GM19455 (cell line): ENCODE measurements at regions not wholly inside any gene's neighbourhood (a gene's known extent, or its start where the extent isn't known, plus 50 kb on each side); places are given as distances from the start of the nearest gene placed in this dataset.
"Not testable (repeated sequence)": the region's sequence is repeated elsewhere in the genome, so short reads cannot be mapped to it uniquely, and the experiment has no call there.

Experiments used
- ATAC-seq: cut with Tn5 transposase; IDR thresholded peaks from one replicate; pipeline ENCODE4 v1.9.1; 2021; ENCODE audit not compliant: unreplicated experiment

DNA sequence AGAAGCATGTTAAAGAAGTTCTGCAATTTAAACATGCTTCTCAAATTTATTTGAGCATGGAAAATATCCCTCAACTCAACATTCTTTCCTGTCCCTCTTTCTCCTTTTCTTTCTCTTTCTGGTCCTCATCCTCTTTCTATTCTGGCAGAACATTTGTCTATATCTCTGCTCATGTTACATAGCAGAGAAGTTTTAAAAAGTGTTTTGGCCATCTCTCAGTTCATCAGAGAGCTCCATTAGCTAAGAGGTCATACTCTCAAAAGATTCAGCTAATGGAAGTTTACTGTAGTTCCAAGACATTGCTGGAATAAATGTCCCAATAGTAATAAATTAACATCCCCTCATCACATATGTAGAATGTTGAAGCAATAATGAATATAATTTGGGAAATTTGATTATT is 53.5 kb downstream of the XCL2 start:
- ATAC-seq: no peak

DNA sequence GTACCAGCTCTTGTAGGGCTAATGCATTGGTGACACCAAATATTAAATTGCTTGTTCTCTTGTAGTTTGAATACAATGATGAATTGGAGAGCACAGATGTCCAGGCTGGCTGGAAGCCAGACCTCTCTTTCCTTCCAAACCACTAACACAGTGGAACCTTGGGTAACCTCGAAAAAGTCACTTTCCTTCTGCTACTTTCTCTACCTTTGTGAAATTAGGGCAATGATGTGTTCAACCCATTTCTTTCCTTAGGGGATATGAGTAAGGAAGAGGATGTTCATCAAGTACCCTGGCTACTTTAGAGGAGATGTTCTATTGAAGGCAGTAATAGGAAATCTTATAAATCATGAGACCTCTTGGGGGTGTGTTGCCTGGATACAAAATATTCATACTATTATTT is 55.7 kb downstream of the XCL2 start:
- no peak for ATAC-seq

DNA sequence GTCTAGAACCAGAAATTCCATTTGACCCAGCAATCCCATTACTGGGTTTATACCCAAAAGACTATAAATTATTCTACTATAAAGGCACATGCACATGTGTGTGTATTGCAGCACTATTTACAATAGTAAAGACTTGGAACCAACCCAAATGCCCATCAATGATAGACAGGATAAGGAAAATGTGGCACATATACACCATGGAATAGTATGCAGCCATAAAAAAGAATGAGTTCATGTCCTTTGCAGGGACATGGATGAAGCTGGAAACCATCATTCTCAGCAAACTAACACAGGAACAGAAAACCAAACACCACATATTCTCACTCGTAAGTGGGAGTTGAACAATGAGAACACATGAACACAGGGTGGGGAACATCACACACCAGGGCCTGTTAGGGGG is 57.0 kb downstream of the XCL2 start:
- ATAC-seq: not testable (repeated sequence)

DNA sequence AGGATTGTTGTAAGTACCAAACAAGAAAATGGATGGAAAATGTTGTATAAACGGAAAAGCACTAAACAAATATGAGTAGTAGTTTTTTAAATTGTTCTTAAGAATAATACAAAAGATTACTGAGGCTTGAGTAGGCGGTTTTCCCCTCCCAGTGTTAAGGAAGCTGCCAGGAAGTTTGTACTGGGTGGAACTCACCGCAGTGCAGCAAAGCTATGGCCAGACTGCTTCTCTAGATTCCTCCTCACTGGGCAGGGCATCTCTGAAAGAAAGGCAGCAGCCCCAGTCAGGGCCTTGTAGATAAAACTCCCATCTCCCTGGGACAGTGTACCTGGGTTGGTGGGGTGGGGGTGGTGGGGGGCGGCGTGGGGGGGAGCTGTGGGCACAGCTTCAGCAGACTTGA is 58.7 kb downstream of the XCL2 start:
- ATAC-seq: no peak

DNA sequence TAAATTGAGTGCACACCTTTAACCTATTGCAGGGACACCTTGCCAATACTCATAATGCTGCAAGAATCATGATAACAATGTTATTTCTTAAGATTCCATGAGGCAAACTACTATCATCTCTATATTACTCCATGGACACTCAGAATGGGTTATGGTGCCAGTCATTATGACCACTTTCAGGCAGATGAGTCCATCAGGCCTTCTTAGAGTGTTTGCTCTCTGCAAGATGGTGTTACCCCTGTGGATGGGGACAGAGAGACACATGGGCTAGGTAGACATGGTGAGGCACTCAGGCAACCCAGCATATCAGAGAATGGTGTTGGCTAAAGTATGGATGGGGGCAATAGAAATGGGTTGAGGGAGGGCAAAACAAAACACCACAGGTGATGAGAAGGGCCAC is 59.7 kb downstream of the XCL2 start:
- no peak for ATAC-seq

DNA sequence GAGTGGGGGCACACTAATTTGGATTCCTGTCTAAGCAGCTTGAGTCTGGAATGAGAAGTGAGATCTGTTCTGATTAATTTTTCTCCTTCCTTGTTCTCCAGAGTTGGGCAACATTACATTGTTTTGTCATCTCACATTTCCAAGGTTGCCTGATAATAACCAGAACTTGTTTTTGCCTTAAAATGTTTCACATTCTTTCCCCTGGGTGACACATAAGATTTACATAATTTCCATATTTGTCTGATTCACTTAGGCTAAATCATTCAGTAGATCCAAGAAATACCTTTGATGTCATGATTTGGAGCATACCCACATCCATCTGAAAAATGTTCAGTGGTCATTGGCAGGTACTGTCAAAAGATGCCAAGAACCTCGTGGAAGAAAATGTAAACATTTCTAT is 60.3 kb downstream of the XCL2 start:
- ATAC-seq: no peak

DNA sequence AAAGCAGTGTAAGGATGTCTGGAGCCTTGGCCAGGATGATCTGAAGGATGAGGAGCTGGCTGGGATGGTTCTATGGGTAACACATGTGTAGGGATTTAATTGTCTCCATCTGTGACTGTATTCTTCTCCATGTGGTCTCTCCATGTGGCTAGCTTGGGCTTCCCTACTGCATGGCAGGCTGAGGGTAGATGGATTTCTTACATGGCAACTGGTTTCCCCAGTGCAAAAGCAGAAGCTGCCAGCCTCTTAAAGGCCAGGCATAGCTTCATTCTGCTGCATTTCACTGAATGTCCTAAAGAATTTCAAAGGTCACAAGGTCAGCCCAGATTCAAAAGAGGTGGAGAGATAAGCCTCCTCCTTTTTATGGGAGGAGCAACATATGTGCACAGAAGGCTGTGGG is 61.7 kb downstream of the XCL2 start:
- ATAC-seq: no peak

DNA sequence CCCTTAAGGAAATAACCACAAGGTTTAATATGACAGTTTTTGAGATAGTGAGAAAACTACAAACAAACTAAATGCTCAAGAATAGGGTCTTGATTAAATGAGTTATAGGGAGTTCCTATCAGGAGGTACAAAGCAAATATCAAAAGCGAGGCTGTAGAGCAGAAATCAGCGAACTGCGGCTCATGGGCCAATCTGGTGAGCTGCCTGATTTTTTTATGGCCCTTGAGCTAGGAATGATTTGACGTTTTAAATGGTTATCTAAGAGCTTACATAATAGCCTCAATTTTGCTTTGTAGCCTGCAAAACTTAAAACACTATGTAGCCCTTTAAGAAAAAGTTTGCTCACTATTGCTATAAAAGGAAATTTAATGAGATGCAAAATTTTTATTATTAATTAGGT is 62.2 kb downstream of the XCL2 start:
- no peak for ATAC-seq

DNA sequence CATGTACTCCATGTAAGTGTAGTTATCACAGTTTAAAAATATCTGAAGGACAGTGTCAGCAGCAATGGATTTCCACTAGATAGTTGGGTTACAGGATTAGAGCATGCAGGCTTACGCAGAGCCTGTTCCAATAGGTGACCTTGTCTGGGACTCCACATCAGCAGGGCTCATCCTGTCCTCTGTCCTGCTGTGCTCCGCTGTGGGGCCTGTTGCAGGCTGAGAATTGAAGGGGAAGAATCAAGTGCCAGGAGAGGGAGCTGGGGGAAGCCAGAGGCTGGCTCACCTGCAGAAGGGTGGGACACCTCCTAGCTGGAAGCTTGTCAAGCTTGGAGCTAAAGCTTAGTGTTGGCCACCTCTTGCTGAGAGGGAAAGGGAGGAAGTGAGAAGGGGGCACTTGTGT is 62.8 kb downstream of the XCL2 start:
- no peak for ATAC-seq

DNA sequence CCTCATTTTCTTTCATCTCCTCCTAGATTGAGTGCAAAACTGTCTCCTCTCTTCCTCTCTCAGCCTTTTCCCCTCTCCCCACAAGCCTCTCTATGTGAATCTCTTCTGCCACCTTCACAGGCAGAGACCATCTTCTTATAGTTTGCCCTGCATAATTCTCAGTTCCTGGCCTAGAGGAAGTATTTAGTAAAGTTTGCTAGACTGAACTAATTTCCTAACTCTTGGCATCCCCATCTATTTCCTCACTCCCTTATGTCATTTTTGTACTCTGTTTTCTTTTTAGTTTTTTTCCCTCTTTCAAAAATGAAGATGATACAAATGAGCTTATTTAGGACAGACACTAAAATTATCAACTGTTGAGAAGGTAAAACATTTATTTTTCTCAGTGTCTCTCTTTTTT is 66.0 kb downstream of the XCL2 start:
- no peak for ATAC-seq

DNA sequence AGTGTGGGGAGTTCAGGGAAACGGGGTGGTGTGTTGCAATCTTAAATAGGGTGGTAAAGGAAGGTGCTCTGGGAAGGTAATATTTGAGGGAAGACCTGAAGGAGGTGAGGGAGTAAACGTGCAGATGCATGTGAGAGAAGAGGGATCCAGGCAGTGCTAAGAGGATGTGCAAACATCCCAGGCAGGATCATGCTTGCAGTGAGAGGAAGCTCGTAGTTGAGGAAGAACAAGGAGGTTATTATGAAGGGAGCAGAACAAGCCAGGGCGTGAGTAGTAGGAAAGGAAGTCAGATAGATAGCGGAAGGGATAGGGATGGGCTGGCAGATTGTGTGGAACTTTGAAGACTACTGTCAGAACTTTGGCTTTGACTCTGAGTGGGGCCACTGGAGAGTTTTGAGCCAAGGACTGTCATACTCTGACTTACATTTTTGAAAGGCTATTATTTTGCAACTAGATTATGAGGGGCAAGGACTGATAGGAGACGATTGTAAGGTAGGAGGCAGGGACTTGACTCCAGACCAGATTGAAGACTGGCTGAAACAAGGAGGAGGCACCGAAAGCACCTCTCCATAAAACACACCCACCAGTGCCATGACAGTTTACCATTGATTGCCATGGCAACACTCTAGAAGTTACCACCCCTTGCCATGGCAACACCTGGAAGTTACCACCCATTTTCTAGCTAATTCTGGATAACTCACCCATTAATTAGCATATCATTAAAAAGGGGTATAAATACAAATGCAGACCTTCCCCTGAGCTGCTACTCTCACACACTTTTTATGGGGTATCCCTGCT is 67.0 kb downstream of the XCL2 start:
- ATAC-seq: no peak

DNA sequence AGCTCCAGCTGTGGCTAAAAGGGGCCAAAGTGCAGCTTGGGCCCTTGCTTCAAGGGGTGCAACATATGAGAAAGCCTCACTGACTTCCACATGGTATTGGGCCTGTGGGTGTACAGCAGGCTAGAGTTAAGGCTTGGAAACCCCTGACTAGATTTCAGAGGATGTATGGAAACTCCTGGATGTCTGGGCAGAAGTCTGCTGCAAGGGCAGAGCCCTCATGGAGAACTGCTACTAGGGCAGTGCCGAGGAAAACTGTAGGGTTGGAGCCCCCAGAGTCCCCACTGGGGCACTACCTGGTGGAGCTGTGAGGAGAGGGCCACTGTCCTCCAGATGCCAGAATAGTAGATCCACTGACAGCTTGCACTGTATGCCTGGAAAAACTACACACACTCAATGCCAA is 69.5 kb downstream of the XCL2 start:
- ATAC-seq: no peak

DNA sequence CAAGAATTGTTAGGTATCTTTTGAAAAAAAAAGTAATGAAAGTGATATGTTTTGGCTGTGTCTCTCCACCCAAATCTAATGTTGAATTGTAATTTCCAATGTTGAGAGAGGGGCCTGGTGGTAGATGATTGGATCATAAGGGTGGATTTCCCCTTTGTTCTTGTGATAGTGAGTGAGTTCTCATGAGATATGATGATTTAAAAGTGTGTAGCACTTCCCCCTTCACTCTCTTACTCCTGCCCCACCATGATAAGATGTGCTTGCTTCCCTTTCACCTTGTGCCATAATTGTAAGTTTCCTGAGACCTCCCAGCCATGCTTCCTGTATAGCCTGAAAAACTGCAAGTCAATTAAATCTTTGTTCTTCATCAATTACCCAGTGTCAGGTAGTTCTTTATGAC is 70.7 kb downstream of the XCL2 start:
- ATAC-seq: no peak

DNA sequence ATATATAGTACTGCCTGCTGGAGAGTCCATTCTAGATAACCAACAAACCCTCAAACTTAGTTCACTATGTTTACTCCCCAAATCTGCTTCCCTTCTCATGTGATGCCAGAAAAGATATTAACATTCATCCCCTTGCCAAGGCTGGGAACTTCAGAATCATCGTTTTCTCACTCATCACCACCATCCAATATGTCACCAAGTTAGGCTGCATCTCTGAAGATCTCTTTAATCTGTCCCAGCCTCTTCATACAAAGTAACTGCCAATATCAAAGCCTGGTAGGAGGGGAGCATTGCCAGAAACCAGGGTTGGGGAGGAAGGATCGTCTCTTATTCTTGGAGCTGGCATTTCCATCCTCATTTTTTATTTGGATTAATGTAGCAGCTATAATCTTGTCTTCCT is 71.6 kb downstream of the XCL2 start:
- no peak for ATAC-seq

DNA sequence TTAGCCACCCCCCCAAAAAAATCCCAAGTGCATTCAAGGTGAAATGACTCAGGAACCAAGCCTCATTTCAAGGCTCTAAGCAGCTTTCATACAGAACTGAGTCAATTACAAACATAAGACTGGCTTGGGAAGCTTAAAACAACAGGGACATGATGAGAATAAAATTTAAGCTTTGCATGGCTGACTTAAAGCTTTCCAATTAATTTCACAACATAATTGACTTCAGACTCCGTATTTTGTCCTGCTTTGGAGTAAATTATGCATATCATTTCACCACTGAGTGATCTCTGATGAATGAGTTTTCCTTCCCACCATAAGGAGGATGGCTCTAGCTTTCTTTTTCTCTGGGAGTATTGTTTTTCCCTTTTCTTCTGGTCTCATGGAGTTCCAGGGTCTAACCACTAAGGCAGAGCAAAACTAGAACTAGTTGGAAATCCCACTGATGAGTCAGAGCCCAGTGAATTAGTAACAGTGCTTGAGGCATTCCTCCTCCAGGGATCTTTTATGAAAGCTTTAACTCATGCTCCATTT is 72.8 kb downstream of the XCL2 start:
- ATAC-seq: no peak

DNA sequence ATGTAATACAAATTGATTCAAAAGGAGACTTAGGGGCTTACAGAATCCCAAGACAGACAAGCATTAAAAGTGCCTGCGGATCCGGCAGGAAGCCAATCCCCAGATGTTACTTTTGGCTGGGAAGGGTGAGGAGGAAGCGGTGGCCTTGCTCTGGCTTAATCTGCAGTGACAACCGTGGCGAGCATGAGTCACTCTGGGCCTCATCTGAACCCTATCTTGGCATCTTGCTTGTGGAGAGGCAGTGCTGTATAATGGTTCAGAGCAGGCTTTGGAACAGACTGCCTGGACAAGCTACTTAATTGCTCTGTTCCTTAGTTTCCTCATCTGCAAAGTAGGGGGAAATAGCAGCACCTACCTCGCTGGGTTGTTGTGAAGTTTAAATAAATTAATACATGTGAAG is 74.1 kb downstream of the XCL2 start:
- no peak for ATAC-seq

DNA sequence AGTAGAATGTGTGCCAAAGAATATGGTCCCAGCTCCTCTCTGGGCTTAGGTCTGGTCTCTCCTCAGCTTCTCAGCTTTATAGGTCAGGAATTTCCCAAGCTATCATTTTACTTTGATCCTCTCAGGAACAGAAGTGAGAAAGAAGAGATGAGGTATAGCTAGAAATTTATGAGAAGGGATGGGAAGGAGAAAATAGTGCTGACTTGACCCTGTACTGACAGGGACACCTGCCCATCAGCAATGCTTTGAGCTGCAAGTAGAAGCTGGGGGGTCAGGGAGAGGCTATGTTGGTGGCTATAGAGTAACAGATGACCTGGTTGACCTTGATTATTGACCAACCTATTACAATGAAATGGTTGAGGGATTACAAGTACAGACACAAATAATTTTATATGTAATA is 75.0 kb downstream of the XCL2 start:
- ATAC-seq: no peak

DNA sequence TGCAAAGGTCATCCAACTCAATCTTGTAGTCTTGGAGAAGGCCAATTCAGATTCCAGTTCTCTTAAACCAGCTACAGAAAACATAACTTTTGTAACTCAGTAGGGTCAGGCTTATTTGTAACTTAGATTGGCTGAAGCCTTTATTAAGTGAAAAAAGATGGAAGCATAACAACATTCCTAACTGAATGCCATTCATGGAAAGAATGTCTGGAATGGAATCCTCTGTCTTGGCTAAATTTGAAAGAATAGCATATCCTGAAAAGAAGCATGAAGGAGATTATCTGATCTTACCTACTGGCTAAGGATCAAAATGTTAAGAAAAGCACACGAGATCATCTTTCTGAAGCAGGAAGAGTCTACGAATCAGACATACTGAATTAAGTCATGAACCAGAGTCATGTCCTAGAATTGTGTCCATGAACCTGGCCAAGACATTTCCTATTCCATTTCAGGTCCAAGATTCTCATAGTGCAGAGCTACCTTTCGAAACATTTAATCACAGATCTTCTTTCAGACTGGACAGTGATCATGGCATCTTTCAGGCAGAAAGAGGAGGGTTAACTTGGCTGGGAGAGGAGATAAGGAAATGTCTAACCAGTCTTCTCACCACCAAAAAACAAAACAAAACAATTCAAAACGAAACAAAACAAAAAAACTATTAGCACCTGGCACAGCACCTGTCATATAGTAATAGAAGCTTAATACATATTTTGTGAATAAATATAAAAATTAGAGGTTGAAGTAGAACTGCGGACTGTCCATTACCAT is 75.6 kb downstream of the XCL2 start:
- ATAC-seq: no peak

DNA sequence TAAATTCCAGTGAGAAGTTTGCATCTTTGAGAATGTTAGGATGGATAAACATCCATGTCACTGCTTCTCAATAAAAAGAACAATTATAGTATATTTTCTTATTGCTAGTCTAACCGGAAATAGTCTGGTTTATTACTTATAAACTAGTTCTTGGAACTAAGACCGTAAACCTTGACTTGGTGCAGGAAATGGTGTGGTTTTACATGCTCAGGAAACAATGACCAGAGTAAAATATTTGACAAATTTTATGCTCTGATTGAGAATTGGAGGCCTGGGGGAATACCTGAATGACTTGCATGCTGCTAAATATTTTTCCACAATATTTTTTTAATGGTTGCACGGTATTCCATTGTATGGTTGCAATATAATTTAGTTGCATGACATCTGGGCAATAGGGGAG is 76.3 kb downstream of the XCL2 start:
- ATAC-seq: no peak

DNA sequence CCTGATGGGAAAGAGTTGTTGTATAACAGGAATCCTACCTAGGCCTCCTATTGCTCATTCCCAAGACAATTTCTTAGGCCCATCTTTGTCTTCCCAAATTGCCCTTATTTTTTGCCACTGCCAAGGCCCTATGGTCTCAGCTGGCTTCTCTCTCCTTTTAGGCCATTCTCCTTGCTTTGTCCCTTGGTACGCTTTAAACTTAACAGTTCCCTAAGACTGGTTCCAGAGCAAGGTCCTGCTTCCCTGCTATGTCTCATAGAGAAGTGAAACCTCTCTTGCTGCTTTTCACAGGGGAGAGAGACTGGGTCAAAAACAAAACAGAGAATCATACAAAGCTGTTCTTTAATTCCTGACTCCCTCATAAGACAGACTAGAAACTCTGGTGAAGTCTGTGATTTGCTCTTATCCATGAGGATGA is 77.1 kb downstream of the XCL2 start:
- ATAC-seq: no peak

DNA sequence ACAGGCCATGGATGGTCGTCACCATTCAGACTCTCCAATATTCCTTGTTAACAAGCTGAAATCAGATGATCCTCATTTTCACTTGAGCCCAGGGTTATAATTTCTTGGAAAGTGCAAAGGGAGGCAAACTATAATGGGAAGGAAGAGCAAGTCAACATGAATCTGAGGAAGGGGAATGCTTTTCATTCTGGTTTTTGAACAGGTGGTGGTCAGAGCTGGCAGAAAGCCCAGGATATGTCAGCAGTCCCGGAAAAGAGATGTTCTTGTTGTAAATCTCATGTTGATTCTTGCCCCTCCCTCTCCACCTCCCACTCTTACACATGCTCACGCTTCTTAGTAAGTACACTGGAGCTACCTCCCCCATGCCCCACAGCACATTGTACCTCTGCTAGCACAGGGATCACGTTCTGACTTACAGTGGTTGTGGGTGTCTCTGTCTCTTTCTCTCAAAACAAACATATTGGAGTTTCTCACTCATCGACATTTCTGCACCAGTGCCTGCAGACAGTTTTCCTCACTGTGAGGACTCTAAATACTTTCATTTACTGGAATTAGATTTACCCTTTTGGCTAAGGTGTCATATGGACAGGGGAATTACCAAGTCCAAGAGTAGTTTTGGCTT is 77.6 kb downstream of the XCL2 start:
- ATAC-seq: no peak

DNA sequence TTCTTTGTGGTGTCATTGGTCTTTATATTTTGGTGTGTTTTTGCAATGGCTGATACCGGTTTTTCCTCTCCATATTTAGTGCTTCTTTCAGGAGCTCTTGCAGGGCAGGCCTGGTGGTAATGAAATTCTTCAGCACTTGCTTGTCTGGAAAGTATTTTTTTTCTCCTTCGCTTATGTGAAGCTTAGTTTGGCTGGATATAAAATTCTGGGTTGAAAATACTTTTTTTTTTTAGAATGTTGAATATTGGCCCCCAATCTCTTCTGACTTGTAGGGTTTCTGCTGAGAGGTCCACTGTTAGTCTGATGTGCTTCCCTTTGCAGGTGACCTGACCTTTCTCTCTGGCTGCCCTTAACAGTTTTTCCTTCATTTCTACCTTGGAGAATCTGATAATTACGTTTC is 82.7 kb downstream of the XCL2 start:
- ATAC-seq: not testable (repeated sequence)
